DOHH2 (cell line): ENCODE measurements at regions not wholly inside any gene's neighbourhood (a gene's known extent, or its start where the extent isn't known, plus 50 kb on each side); places are given as distances from the start of the nearest gene placed in this dataset.

Experiments
- CTCF ChIP-seq: fragments of 200-600 bp; sonication (generic); IDR thresholded peaks from one replicate; pipeline ENCODE4 v1.5.1; 2014; ENCODE audit warnings: antibody characterized with exemption, mild to moderate bottlenecking, low read depth, low read length; ENCODE audit not compliant: poor library complexity, severe bottlenecking
- EZH2phosphoT487 ChIP-seq: fragments of 200-600 bp; sonication (generic); IDR thresholded peaks from 2 replicates; pipeline ENCODE4 v1.6.1; 2017; ENCODE audit warnings: borderline replicate concordance, mild to moderate bottlenecking, antibody characterized with exemption, low read length, moderate library complexity, mixed read lengths

GRCh38 chr1:87615491-87615890 is 286.8 kb downstream of the LMO4 start:
- TF ChIP-seq CTCF: no peak
- TF ChIP-seq EZH2phosphoT487: no peak
